ELR (cell line): ENCODE measurements at regions not wholly inside any gene's neighbourhood (a gene's known extent, or its start where the extent isn't known, plus 50 kb on each side); places are given as distances from the start of the nearest gene placed in this dataset.
"Not testable (repeated sequence)": the region's sequence is repeated elsewhere in the genome, so short reads cannot be mapped to it uniquely, and the experiment has no call there.

Experiments used
- DNase-seq: peaks from one replicate; pipeline ENCODE4 v3.0.0-alpha.2; 2015; ENCODE audit warnings: low read depth

GRCh38 chrY:17511984-17512383, 368.0 kb downstream of the CDY2B start:
- DNase-seq: not testable (repeated sequence)

DNA sequence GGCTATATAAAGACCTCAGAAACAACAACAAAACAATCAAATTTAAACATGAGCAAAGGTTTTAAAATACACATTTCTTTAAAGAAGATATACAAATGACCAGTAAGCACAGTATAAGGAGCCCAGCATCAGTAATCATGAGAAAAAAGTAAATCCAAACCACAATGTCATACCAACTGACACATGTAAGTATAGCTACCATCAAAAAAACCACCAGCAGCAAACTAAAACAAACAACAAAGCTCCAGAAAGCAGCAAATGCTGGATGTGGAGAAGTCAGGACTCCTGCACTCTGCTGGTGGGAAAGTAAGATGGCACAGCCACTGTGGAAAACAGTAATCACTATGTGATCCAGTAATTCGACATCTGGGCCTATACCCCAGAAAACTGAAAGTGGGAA, 368.5 kb downstream of the CDY2B start:
- DNase-seq: not testable (repeated sequence)

DNA sequence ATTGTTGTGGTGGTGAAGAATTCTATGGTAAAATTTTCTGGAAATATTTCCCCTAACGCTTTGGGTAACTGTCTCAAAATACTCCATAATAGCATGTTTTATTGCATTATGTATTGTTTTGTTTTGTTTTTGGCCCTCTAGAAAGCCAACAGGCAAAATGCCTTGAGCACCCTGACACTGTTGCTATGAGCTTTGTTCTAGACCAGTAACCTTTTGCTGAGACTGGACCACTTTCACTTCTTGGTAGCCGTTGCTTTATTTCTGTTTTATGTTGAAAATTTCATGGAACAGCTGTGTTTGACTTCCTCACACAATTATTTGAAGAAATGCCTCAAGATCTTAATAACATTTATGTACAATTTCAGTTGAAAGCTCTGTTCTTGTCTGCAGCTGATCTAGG, 374.2 kb downstream of the CDY2B start:
- not testable (repeated sequence) for DNase-seq

GRCh38 chrY:17484763-17485162, 395.3 kb downstream of the CDY2B start:
- not testable (repeated sequence) for DNase-seq

DNA sequence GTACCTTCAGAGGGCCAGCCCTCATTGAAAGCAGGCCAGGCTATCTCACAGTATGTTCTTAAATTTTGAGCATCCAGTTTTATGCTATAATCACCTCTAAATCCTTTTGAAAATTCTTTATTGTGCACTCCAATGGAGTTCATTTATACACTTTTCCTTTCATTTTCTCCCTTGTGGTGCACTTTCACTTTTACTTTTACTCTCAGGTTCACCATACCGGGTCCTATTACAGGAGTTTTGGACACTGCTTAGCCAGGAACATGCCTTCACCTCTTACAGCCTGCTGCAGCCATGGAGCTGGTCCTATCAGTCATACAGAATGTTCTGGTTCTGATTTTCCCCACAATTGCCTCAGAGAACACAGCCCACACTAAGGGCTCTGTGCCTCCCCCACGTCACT, 395.9 kb downstream of the CDY2B start:
- DNase-seq: not testable (repeated sequence)

GRCh38 chrY:17481389-17482022, 398.5 kb downstream of the CDY2B start:
- not testable (repeated sequence) for DNase-seq

DNA sequence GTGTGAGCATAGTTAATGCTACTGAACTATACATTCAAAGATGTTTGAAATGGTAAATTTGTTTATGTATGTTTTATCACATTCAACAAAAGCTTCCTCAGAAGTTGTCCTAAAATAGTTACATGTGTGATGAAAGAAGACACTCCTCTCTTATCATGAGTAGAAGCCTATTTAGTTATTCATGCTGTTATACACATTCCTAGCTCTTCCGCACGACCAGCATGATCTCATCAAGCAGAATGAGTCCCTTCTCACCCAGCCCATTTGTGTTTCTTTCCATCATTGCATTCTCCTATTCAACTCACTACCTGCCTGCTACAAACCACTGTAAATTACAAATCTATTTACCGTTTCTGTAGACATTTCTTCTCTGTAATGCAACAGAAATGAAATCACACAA, 408.0 kb downstream of the CDY2B start:
- not testable (repeated sequence) for DNase-seq

- DNase-seq: not testable (repeated sequence)
These were observed 420.3 kb downstream of the CDY2B start for GRCh38 chrY:17459753-17460152.

DNA sequence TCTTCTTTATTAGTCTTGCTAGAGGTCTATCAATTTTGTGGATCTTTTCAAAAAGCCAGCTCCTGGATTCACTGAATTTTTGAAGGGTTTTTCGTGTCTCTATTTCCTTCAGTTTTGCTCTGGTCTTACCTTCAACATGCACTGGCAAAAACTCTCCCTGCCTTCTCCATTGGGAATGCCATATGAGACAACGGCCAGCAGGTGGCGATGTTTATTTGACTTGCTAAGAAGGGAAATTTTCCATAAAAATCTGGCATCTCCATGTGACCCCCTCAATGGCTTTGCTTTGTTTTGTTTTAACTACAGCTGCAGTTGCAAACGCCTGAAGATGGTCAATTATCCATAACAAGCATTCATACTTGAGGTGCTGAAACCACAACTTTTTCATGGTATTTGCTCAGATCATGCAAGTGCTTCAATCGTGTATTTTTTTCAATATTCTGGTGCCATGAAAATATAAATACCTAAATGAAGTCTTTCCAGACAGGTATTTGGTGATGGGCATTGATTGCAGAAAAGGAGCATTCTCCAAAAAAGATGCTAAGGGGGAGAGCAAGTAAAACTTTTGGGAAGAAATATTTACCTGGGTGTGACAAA, 449.4 kb downstream of the CDY2B start:
- peak; percentile 1 for DNase-seq

DNA sequence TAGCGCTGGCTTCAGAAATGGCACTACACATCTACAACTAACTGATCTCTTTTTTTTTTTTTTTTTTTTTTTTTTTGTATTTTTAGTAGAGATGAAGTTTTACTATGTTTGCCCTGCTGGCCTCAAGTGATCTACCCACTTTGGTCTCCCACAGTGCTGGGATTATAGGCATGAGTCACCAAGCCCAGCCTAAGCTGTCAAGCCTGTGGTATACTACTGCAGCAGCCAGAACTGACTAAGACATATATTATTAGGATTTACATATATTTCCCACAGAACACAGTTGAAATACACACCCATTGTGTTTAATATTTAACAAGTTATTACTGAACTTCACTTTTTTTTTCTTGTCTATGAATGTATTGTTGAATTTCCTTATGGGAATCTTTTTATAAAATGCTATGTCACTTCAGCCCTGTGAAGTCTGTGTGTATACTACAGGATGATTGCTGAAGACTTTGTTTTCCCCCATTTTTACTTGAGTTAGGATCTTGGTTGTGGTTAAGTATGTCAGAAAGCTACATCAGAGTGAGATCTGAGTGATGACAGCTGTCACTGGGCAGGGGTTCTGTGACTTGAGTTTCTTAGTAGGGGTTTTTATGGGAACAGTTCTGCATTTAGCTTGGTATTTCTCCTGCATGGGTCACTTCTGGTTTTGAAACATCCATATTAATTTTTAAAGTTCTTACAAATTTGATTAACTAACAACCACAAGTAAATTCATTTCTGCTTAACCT, 481.5 kb downstream of the CDY2B start:
- no peak for DNase-seq

- DNase-seq: no peak
These were observed 482.4 kb downstream of the CDY2B start for GRCh38 chrY:17397659-17398058.

GRCh38 chrY:17381431-17382070, 498.5 kb downstream of the CDY2B start:
- DNase-seq: no peak

- DNase-seq: no peak
These were observed 501.7 kb downstream of the CDY2B start for GRCh38 chrY:17378326-17378725.

GRCh38 chrY:17368413-17368812, 511.6 kb downstream of the CDY2B start:
- DNase-seq: no peak

DNA sequence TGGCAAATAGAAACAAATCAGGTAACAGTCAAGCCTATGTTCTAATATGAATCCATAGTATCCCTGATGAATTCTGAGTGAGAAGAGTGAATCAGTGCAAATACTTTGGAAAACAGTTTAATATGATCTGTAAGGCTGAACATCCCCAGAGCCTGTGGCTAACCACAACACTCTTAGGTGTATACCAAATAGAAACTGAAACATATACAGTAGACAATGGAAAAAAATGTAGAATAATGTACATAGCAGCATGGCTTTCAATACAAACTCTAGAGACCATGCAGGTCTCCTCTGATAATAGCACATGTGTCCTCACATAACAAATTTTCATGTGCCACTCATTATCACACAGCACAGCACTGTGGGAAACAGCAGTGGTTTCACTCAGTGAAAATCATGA, 513.6 kb downstream of the CDY2B start:
- DNase-seq: no peak

GRCh38 chrY:17339028-17339427, 541.0 kb downstream of the CDY2B start:
- DNase-seq: no peak

DNA sequence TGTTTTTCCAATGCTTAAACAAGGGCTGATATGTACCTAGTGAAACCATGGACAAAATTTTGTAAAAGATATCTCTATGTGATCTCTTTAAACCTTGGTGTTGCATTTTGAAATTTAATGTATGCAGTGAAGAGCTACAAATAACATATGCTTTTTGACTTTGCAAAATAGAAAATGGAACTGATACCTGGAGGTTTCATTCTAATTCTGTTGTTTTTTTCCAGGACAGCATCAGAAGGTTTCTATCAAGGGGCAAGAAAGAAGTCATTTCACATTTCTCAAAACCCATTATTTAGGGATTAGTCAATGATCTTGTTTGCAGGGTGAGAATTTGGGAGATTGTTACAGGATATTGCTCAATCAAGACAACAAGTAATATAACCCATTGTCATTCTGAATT, 549.3 kb downstream of the CDY2B start:
- no peak for DNase-seq

DNA sequence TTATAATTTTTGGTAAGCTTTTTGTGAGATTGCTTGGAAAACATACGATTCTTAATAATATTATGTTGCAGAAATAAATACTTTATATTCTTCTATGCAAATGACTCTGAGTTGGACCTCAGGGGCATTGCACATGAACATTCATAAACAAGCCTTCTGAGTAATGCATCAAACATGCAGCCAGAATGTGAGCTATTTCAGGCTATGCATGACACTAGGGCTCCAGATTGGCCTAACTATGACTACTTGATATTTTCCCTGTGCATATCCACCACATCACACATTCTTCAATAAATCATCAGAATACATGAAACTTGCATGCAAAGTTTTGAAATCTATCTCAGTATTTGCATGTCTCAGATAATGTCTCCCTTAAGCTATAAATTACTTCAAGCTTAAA, 560.1 kb downstream of the CDY2B start:
- DNase-seq: peak; percentile 2

DNA sequence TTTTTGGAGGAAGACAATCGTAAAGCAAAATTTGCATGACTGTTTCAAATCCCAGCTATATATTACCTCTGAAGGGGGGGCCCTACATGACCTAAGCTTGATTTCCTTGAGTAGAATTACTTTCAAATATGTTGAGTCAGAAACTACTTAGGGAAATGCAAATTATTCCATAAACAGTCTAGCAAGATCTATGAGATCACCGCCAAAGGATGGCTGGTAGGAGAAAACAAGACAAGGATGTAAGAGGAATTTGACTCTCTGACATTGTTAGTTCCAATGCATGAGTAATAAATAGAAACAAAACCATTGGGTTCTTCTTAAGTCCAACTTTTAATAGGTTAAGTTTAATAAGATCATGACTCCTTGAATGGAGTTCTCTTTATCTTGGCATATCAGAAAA, 561.4 kb downstream of the CDY2B start:
- no peak for DNase-seq

DNA sequence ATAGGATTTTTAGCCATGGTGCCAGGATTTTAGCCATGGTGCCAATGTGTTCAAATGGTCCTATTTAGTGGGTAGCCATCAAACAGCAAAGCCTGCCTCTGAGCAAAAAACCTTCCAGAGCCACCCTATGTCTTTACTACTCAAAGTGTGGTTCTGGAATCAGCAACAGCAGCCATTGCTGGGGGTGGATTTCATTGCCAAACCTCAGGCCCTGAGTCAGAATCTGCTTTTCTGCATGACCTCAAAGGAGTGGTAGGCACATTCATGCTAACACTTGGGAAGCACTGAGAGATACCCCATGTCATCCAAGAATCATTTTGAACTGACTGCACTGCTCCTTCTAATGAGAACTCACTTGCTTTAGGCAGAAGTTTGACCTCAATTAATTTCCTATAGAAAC, 603.0 kb downstream of the CDY2B start:
- no peak for DNase-seq

GRCh38 chrY:17259497-17259896, 620.5 kb downstream of the CDY2B start:
- DNase-seq: no peak

GRCh38 chrY:17238406-17238805, 641.6 kb downstream of the CDY2B start:
- no peak for DNase-seq

GRCh38 chrY:17235769-17236168, 644.3 kb downstream of the CDY2B start:
- DNase-seq: no peak
